Epithelial cell of proximal tubule (primary cell): ENCODE measurements at regions not wholly inside any gene's neighbourhood (a gene's known extent, or its start where the extent isn't known, plus 50 kb on each side); places are given as distances from the start of the nearest gene placed in this dataset.

Experiments used
- DNase-seq: peaks from one replicate; pipeline ENCODE4 v3.0.0-alpha.2; 2011; ENCODE audit warnings: low read depth
- H3K4me3 ChIP-seq: 2 replicates; pipeline ENCODE4 v1.5.1; 2011; ENCODE audit warnings: low read depth, mild to moderate bottlenecking, low read length
- TF ChIP-seq, protein P1 (sequence below): conservative IDR thresholded peaks from 2 replicates; pipeline ENCODE4 v1.5.1; 2012; ENCODE audit warnings: low read depth, mild to moderate bottlenecking, low read length

DNA sequence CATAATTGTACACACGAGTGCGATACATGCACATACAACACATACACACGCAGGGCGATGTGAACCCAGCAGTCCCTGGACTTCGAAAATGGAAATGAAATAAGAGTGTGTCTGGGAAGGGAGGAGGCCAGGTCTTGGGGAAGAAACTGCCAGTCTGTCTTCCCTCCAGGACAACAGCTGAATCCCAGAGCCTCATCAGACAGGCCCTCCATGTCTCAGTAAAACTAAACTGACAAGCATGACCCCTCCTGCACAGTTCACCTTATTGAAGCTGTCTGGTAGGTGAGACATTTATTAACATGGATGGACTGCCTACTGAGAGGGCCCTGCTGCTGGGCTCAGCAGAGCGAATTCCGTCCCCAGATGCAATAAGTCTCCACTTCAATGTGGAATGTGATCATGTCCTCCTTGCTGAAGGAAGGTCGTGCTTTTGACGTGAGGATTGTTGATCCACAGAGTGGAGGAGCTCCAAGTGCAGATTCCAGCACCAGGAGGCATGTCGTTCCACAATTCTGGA, 117.4 kb downstream of the SOX9 start:
- H3K4me3 ChIP-seq, result no peak overlapping the region
- no peak for DNase-seq
- TF ChIP-seq, protein P1, sequence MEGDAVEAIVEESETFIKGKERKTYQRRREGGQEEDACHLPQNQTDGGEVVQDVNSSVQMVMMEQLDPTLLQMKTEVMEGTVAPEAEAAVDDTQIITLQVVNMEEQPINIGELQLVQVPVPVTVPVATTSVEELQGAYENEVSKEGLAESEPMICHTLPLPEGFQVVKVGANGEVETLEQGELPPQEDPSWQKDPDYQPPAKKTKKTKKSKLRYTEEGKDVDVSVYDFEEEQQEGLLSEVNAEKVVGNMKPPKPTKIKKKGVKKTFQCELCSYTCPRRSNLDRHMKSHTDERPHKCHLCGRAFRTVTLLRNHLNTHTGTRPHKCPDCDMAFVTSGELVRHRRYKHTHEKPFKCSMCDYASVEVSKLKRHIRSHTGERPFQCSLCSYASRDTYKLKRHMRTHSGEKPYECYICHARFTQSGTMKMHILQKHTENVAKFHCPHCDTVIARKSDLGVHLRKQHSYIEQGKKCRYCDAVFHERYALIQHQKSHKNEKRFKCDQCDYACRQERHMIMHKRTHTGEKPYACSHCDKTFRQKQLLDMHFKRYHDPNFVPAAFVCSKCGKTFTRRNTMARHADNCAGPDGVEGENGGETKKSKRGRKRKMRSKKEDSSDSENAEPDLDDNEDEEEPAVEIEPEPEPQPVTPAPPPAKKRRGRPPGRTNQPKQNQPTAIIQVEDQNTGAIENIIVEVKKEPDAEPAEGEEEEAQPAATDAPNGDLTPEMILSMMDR, result no peak

DNA sequence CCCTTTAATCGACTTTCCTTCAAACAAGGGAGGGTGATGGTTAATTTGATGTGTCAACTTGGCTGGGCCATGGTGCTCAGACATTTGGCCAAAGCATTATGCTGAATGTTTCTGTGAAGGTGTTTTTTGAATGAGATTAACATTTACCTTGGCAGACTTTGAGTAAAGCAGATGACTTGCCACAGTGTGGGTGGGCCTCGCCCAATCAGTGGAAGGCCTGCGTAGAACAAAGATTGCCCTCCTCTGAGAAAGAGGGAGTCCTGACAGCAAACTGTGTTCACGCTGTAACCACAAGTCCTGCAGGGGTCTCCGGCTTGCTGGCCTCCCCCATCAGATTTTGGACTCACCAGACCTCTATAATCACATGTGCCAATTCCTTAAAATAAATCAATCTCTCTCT, 118.7 kb downstream of the SOX9 start:
- TF ChIP-seq, protein P1, result no peak
- no peak overlapping the region for H3K4me3 ChIP-seq
- no peak for DNase-seq

DNA sequence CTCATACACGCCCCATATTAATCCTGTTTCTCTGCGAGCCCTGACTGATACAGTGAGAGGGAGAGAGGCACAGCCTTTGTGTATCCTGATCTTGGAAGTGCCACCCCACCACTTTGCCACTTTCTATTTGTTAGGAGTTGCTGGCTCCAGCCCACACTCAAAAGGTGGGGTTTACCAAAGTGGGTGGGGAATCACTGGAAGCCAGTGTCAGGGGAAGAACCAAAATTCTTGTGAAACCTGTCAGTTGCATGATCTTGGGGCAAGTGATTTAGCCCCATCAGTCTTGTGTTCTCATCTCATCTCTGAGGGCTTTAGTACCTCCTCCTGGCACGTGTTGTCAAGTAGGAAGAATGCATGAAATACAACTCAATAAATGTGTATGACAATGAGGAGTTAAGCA, 119.5 kb downstream of the SOX9 start:
- TF ChIP-seq, protein P1, result no peak
- no peak overlapping the region for H3K4me3 ChIP-seq
- DNase-seq, result no peak

DNA sequence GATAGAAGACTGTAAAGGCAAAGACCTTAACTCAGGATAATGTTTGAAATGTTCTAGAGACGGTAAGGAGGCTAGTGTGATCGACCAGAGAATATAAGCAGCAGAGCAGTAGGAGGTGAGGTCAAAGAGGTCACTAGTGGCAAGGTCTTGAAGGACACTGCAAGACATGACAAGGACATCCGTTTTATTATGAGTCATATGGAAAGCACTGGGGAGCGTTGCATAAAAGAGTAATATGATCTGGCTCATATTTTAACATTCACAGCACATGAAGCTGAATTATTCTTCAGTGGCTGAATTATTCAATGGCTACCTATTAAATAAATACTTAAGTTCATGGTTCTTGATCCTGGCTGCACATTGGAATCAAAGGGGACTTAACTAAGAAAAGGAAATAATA, 123.7 kb downstream of the SOX9 start:
- DNase-seq, result no peak
- no peak overlapping the region for H3K4me3 ChIP-seq
- TF ChIP-seq, protein P1, result no peak

DNA sequence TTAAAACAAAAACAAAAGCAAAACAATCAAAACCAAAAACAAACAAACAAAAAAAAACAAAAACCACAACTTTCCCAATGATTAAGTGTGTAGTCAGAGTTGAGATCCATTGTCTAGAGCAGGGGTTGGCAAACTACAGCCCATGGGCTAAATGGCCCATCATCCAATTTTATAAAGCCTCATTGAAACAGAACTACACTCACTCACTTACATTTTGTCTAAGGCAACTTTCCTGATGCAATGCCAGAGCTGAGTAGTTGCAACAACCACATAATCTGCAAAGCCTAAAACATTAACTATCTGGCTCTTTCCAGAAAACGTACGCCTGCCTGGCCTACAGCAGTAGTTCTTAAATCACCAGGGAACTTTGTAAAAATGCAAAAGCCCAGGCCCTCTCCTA, 124.1 kb downstream of the SOX9 start:
- H3K4me3 ChIP-seq, result no peak overlapping the region
- TF ChIP-seq, protein P1, result no peak
- no peak for DNase-seq

DNA sequence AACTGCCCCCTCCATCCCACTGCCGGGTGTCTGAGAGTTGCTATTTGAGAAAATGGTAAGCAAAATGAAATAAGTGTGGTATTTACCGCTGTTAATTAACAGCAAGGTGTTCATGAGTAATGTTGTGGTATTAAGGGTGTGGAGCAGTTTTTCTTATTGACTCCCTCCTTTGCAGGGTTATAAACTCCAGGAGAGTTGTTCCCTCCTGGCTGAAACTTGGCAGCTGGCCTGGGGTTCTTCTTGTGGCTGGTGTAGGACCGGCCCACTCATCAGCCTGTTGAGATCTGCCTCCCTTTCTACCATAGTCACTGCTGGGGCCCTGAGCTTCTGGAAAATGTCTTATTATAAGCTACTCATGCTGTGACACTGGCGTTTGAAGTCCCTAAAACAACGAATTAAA, 128.6 kb downstream of the SOX9 start:
- DNase-seq, result peak; percentile 7
- H3K4me3 ChIP-seq, result no peak overlapping the region
- TF ChIP-seq, protein P1, result no peak

DNA sequence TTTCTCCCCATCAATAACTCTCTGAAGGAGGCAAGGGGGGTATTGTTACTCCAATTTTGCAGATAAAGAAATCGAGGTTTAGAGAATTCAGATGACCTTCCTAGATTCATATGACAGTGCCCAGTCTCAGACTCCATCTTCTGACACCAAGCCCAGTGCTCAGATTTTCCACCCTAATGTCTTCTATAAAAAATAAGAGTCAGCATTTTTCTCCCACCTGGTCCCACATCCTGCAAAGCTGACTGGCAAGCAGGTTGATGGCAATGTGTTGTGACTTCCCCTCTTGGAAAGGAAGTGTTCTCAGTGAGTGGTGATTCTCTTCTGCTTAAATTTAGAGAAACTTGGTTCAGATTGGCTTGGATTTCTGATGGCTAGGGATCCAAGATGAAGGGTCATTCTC, 129.4 kb downstream of the SOX9 start:
- TF ChIP-seq, protein P1, result no peak
- H3K4me3 ChIP-seq, result no peak overlapping the region
- no peak for DNase-seq
